PC-3 (cell line): ENCODE measurements at regions not wholly inside any gene's neighbourhood (a gene's known extent, or its start where the extent isn't known, plus 50 kb on each side); places are given as distances from the start of the nearest gene placed in this dataset.

ENCODE experiments used
- ATAC-seq: fragments of 200-7000 bp; cut with Tn5 transposase; 2 replicates; pipeline ENCODE4 v1.9.1; 2020; ENCODE audit warnings: mild to moderate bottlenecking, moderate library complexity
- BruUV-seq: library from RNA; stranded (reverse); fragments of 400-500 nt; replicated peaks from 2 replicates; lab custom pipeline; 2021; lab: Mats Ljungman, UMichigan
- CTCF ChIA-PET: fragments of 300-600 bp; sonication (Branson Sonifier 250); formaldehyde crosslinking; loops from one replicate; lab custom pipeline; 2022; ENCODE audit warnings: antibody characterized with exemption; lab: Charles Lee
- POLR2A ChIA-PET: fragments of 300-600 bp; sonication (Branson Sonifier 250); formaldehyde crosslinking; loops from one replicate; lab custom pipeline; 2022; ENCODE audit warnings: antibody characterized with exemption; ENCODE audit not compliant: unreplicated experiment; lab: Charles Lee
- DNase-seq: peaks from one replicate; pipeline ENCODE4 v3.0.0-alpha.2; 2015
- H2AFZ ChIP-seq: fragments of 300-600 bp; sonication (generic); 2 replicates; pipeline ENCODE4 v1.6.0; 2016; ENCODE audit warnings: antibody characterized with exemption, low read length
- H3F3A ChIP-seq: fragments of 300-600 bp; sonication (generic); one replicate; pipeline ENCODE4 v1.6.0; 2017; ENCODE audit warnings: antibody characterized with exemption, low read length, control low read depth, mild to moderate bottlenecking; ENCODE audit not compliant: unreplicated experiment
- H3K27ac ChIP-seq: fragments of 300-600 bp; sonication (generic); 2 replicates; pipeline ENCODE4 v1.5.1; 2016; ENCODE audit warnings: mild to moderate bottlenecking, low read length
- H3K27me3 ChIP-seq: fragments of 300-600 bp; sonication (generic); 2 replicates; pipeline ENCODE4 v1.6.1; 2016; ENCODE audit warnings: low read length, mixed read lengths
- H3K36me3 ChIP-seq: fragments of 300-600 bp; sonication (generic); 2 replicates; pipeline ENCODE4 v1.6.1; 2016; ENCODE audit warnings: low read depth, mixed run types, low read length, mixed read lengths
- H3K4me1 ChIP-seq: fragments of 300-600 bp; sonication (generic); 2 replicates; pipeline ENCODE4 v1.5.1; 2016; ENCODE audit warnings: low read length; ENCODE audit not compliant: insufficient read depth
- H3K4me2 ChIP-seq: fragments of 300-600 bp; sonication (generic); 2 replicates; pipeline ENCODE4 v1.6.0; 2016; ENCODE audit warnings: low read length
- H3K4me3 ChIP-seq: fragments of 300-600 bp; sonication (generic); 2 replicates; pipeline ENCODE4 v1.5.1; 2016; ENCODE audit warnings: mild to moderate bottlenecking, low read length, mixed read lengths
- H3K79me2 ChIP-seq: fragments of 300-600 bp; sonication (generic); 2 replicates; pipeline ENCODE4 v1.6.1; 2017; ENCODE audit warnings: low read length, mixed read lengths
- H3K9ac ChIP-seq: fragments of 300-600 bp; sonication (generic); 2 replicates; pipeline ENCODE4 v1.6.0; 2016; ENCODE audit warnings: mild to moderate bottlenecking, low read length
- H3K9me2 ChIP-seq: fragments of 300-600 bp; sonication (generic); replicated peaks from 2 replicates; pipeline ENCODE4 v1.6.1; 2016; ENCODE audit warnings: mixed run types, low read length, mixed read lengths
- H3K9me3 ChIP-seq: fragments of 300-600 bp; sonication (generic); 2 replicates; pipeline ENCODE4 v1.6.1; 2016; ENCODE audit warnings: low read length, mixed read lengths
- H4K20me1 ChIP-seq: fragments of 300-600 bp; sonication (generic); 2 replicates; pipeline ENCODE4 v1.6.1; 2016; ENCODE audit warnings: low read length, mixed read lengths
- CTCF ChIP-seq: fragments of 300-600 bp; sonication (generic); conservative IDR thresholded peaks from 2 replicates; pipeline ENCODE4 v1.5.1; 2017; ENCODE audit warnings: antibody characterized with exemption, low read depth, mild to moderate bottlenecking, low read length
- EZH2 ChIP-seq: fragments of 300-600 bp; sonication (generic); IDR thresholded peaks from one replicate; pipeline ENCODE4 v1.6.1; 2017; ENCODE audit warnings: antibody characterized with exemption, mild to moderate bottlenecking, low read length; ENCODE audit not compliant: unreplicated experiment
- EZH2phosphoT487 ChIP-seq: fragments of 300-600 bp; sonication (generic); IDR thresholded peaks from 2 replicates; pipeline ENCODE4 v1.6.1; 2018; ENCODE audit warnings: mild to moderate bottlenecking, antibody characterized with exemption, low read length, borderline replicate concordance
- intact Hi-C: fragments of 100-400 bp; cut with micrococcal nuclease; formaldehyde crosslinking; loops from 2 replicates; pipeline ENCODE4 v1.9.0; 2023

GRCh38 chr13:50740052-50740741, 103.3 kb downstream of the DLEU7 start:
- DNase-seq = no peak
- Histone ChIP-seq H3K27me3 (no peaks in the 10 kb centered on the region), H3K27ac (no peak overlapping the region), H3K9ac (no peak overlapping the region), H3K36me3 (no peaks in the 10 kb centered on the region), H3K4me1 (no peaks in the 10 kb centered on the region), H3K9me3 (no peaks in the 10 kb centered on the region), H3K9me2 (no peaks in the 10 kb centered on the region), H3F3A (no peaks in the 10 kb centered on the region), H3K4me3 (no peak overlapping the region), H2AFZ (no peak overlapping the region), H4K20me1 (no peaks in the 10 kb centered on the region), H3K79me2 (no peaks in the 10 kb centered on the region), H3K4me2 (no peak overlapping the region)
- no peak for TF ChIP-seq EZH2
- TF ChIP-seq CTCF = no peak
- no peak for TF ChIP-seq EZH2phosphoT487
- CTCF ChIA-PET = no interaction called here
- intact Hi-C loops = no loop called here
- POLR2A ChIA-PET = no interaction called here
- no TSS peak for BruUV-seq
- no peak for ATAC-seq

- no peaks in the 10 kb centered on the region for H3K79me2 ChIP-seq
- no peaks in the 10 kb centered on the region for H4K20me1 ChIP-seq
- H3K4me1 ChIP-seq = no peaks in the 10 kb centered on the region
- ATAC-seq (no peak), DNase-seq (no peak)
- intact Hi-C loops = no loop called here
- H3K9ac ChIP-seq = no peak overlapping the region
- H3K36me3 ChIP-seq = no peaks in the 10 kb centered on the region
- no peaks in the 10 kb centered on the region for H3K27me3 ChIP-seq
- TF ChIP-seq CTCF = no peak
- TF ChIP-seq EZH2 = no peak
- H3K9me2 ChIP-seq = no peaks in the 10 kb centered on the region
- no peak overlapping the region for H3K4me2 ChIP-seq
- no peak overlapping the region for H2AFZ ChIP-seq
- CTCF ChIA-PET = no interaction called here
- no TSS peak for BruUV-seq
- H3F3A ChIP-seq = no peaks in the 10 kb centered on the region
- H3K9me3 ChIP-seq = no peaks in the 10 kb centered on the region
- H3K4me3 ChIP-seq = no peak overlapping the region
- POLR2A ChIA-PET = no interaction called here
- H3K27ac ChIP-seq = no peak overlapping the region
These were observed 101.1 kb downstream of the DLEU7 start for GRCh38 chr13:50742353-50742752.

GRCh38 chr13:50742968-50743367, 100.5 kb downstream of the DLEU7 start:
- no peak overlapping the region for H3K4me2 ChIP-seq
- H4K20me1 ChIP-seq = no peaks in the 10 kb centered on the region
- no peak overlapping the region for H3K9ac ChIP-seq
- intact Hi-C loops = no loop called here
- no TSS peak for BruUV-seq
- no peaks in the 10 kb centered on the region for H3F3A ChIP-seq
- no peaks in the 10 kb centered on the region for H3K4me1 ChIP-seq
- no peak overlapping the region for H3K27ac ChIP-seq
- no peaks in the 10 kb centered on the region for H3K36me3 ChIP-seq
- no peak for ATAC-seq
- no peak overlapping the region for H3K4me3 ChIP-seq
- no peaks in the 10 kb centered on the region for H3K9me2 ChIP-seq
- no peak overlapping the region for H2AFZ ChIP-seq
- no peaks in the 10 kb centered on the region for H3K79me2 ChIP-seq
- H3K27me3 ChIP-seq = no peaks in the 10 kb centered on the region
- no peaks in the 10 kb centered on the region for H3K9me3 ChIP-seq
- no peak for DNase-seq
- POLR2A ChIA-PET = no interaction called here
- CTCF ChIA-PET = no interaction called here
- TF ChIP-seq EZH2phosphoT487 (no peak), EZH2 (no peak)
